Stimulated activated CD8-positive, alpha-beta memory T cell treated with anti-CD3 and anti-CD28 coated beads, Interleukin-4, amount 100 ng/mL, for 1 hour (primary cell): ENCODE measurements at regions not wholly inside any gene's neighbourhood (a gene's known extent, or its start where the extent isn't known, plus 50 kb on each side); places are given as distances from the start of the nearest gene placed in this dataset.

Experiments
- DNase-seq, 2 donors: peaks; one replicate each; pipeline ENCODE4 v3.0.0-alpha.2; 2020; ENCODE audit warnings: low read depth in 2 of 2, low spot score in 1 of 2

- no peak for DNase-seq
Observed at GRCh38 chr16:17520561-17520960, 49.8 kb upstream of the XYLT1 start.
